HCT116 (cell line): ENCODE measurements at regions not wholly inside any gene's neighbourhood (a gene's known extent, or its start where the extent isn't known, plus 50 kb on each side); places are given as distances from the start of the nearest gene placed in this dataset.

Experiments used
- ATAC-seq: fragments of 200-7000 bp; cut with Tn5 transposase; 2 replicates; pipeline ENCODE4 v1.9.1; 2020; ENCODE audit warnings: mild to moderate bottlenecking, moderate library complexity
- BruUV-seq: library from RNA; stranded (reverse); fragments of 400-500 nt; replicated peaks from 2 replicates; lab custom pipeline; 2021; lab: Mats Ljungman, UMichigan
- CTCF ChIA-PET: fragments of 300-600 bp; sonication (Branson Sonifier 250); formaldehyde crosslinking; loops from one replicate; lab custom pipeline; 2021; ENCODE audit warnings: antibody characterized with exemption; lab: Charles Lee
- POLR2A ChIA-PET: fragments of 300-600, 350-600 bp; sonication (Branson Sonifier 250); formaldehyde crosslinking; loops from one replicate; lab custom pipeline; 2021; ENCODE audit warnings: antibody characterized with exemption; lab: Charles Lee
- RAD21 ChIA-PET, 2 experiments: fragments of 300-600 bp; sonication (Branson Sonifier 250); formaldehyde crosslinking; loops; one replicate each; lab custom pipeline; 2023; ENCODE audit warnings: low total read pairs in 2 of 2; ENCODE audit not compliant: uncharacterized antibody in 2 of 2, unreplicated experiment in 2 of 2, low non-redundant PET in 1 of 2; lab: Charles Lee
- DNase-seq: peaks from one replicate; pipeline ENCODE4 v3.0.0-alpha.2; 2010; ENCODE audit warnings: low read depth, low spot score
- H2AFZ ChIP-seq: fragments of 200-600 bp; shearing (Covaris generic), sonication (generic); 2 replicates; pipeline ENCODE4 v1.6.1; 2017; ENCODE audit warnings: low read depth, mixed run types, mixed read lengths, antibody characterized with exemption, low read length; ENCODE audit not compliant: poor library complexity, severe bottlenecking
- H3K27ac ChIP-seq: 2 replicates; pipeline ENCODE4 v1.5.1; 2012; ENCODE audit warnings: low read depth, low read length
- H3K27me3 ChIP-seq: fragments of 200-600 bp; sonication (generic); 2 replicates; pipeline ENCODE4 v1.6.1; 2016; ENCODE audit warnings: mixed run types, low read length, mixed read lengths; ENCODE audit not compliant: insufficient read depth
- H3K36me3 ChIP-seq, 2 experiments: fragments of 200-500 bp in 1 of 2; fragments of 200-600 bp in 1 of 2; sonication (Bioruptor generic) in 1 of 2; sonication (generic) in 1 of 2; 2 replicates each; pipeline versions ENCODE4 v1.5.1 to v1.6.1; 2014 to 2016; ENCODE audit warnings: low read length in 2 of 2, inconsistent platforms in 1 of 2, mixed read lengths in 1 of 2, mixed run types in 1 of 2; ENCODE audit not compliant: insufficient read depth in 2 of 2, control insufficient read depth in 1 of 2
- H3K4me1 ChIP-seq, 2 experiments: fragments of 200-600 bp in 1 of 2; sonication (generic) in 1 of 2; 2 replicates each; pipeline versions ENCODE4 v1.5.1 to v1.6.1; 2012 to 2017; ENCODE audit warnings: low read length in 2 of 2, inconsistent platforms in 1 of 2, mild to moderate bottlenecking in 1 of 2, mixed read lengths in 1 of 2, mixed run types in 1 of 2, moderate library complexity in 1 of 2; ENCODE audit not compliant: insufficient read depth in 2 of 2, control insufficient read depth in 1 of 2
- H3K4me2 ChIP-seq: fragments of 200-600 bp; sonication (generic); 2 replicates; pipeline ENCODE4 v1.6.1; 2017; ENCODE audit warnings: mixed run types, low read length, mixed read lengths
- H3K4me3 ChIP-seq, 2 experiments: fragments of 200-600 bp in 1 of 2; sonication (generic) in 1 of 2; replicated peaks in 1 of 2; 2 replicates each; pipeline ENCODE4 v1.5.1; 2011 to 2016; ENCODE audit warnings: low read length in 2 of 2, control low read depth in 1 of 2, low read depth in 1 of 2, mild to moderate bottlenecking in 1 of 2, mixed read lengths in 1 of 2, mixed run types in 1 of 2
- H3K79me2 ChIP-seq: fragments of 200-600 bp; sonication (generic); 2 replicates; pipeline ENCODE4 v1.6.1; 2017; ENCODE audit warnings: mild to moderate bottlenecking, mixed run types, low read length, moderate library complexity, mixed read lengths; ENCODE audit not compliant: insufficient read depth
- H3K9ac ChIP-seq: fragments of 200-600 bp; sonication (generic); 2 replicates; pipeline ENCODE4 v1.6.1; 2016; ENCODE audit warnings: low read length, mixed read lengths
- H3K9me2 ChIP-seq: fragments of 200-600 bp; sonication (generic), shearing (Covaris generic); 2 replicates; pipeline ENCODE4 v1.6.1; 2017; ENCODE audit warnings: mixed run types, mild to moderate bottlenecking, moderate library complexity; ENCODE audit not compliant: insufficient read depth
- H3K9me3 ChIP-seq, 2 experiments: fragments of 200-500 bp in 1 of 2; fragments of 200-600 bp in 1 of 2; sonication (Bioruptor generic) in 1 of 2; sonication (generic) in 1 of 2; 2 replicates each; pipeline ENCODE4 v1.6.1; 2014 to 2017; ENCODE audit warnings: low read length in 2 of 2, mixed read lengths in 2 of 2, inconsistent platforms in 1 of 2, low read depth in 1 of 2, mild to moderate bottlenecking in 1 of 2, mixed run types in 1 of 2, moderate library complexity in 1 of 2; ENCODE audit not compliant: control insufficient read depth in 1 of 2, insufficient read depth in 1 of 2
- H4K20me1 ChIP-seq: fragments of 200-600 bp; sonication (generic), shearing (Covaris generic); 2 replicates; pipeline ENCODE4 v1.6.1; 2017; ENCODE audit warnings: mixed run types, mild to moderate bottlenecking, moderate library complexity; ENCODE audit not compliant: insufficient read depth
- CBX3 ChIP-seq: IDR thresholded peaks from 2 replicates; pipeline ENCODE4 v1.6.1; 2012; ENCODE audit warnings: low read depth
- CEBPB ChIP-seq: IDR thresholded peaks from 2 replicates; pipeline ENCODE4 v1.6.1; 2012; ENCODE audit warnings: low read depth
- EGR1 ChIP-seq: IDR thresholded peaks from 2 replicates; pipeline ENCODE4 v1.6.1; 2012; ENCODE audit warnings: low read depth
- ELF1 ChIP-seq: IDR thresholded peaks from 2 replicates; pipeline ENCODE4 v1.6.1; 2012; ENCODE audit warnings: low read depth, borderline replicate concordance
- EZH2 ChIP-seq: fragments of 200-600 bp; sonication (generic); IDR thresholded peaks from 2 replicates; pipeline ENCODE4 v1.6.1; 2017; ENCODE audit warnings: antibody characterized with exemption, mixed run types
- MAX ChIP-seq: IDR thresholded peaks from 2 replicates; pipeline ENCODE4 v1.6.1; 2012
- POLR2AphosphoS5 ChIP-seq: IDR thresholded peaks from 2 replicates; pipeline ENCODE4 v1.6.1; 2011; ENCODE audit warnings: mild to moderate bottlenecking, low read depth, low read length, moderate library complexity
- SP1 ChIP-seq: IDR thresholded peaks from 2 replicates; pipeline ENCODE4 v1.6.1; 2012; ENCODE audit warnings: low read depth
- SRF ChIP-seq: IDR thresholded peaks from 2 replicates; pipeline ENCODE4 v1.6.1; 2012; ENCODE audit warnings: low read depth
- TCF7L2 ChIP-seq: IDR thresholded peaks from 2 replicates; pipeline ENCODE4 v1.7.0; 2011; ENCODE audit warnings: borderline replicate concordance, inconsistent platforms; ENCODE audit not compliant: insufficient read depth, insufficient read length; ENCODE audit errors: extremely low read depth
- YY1 ChIP-seq: IDR thresholded peaks from 2 replicates; pipeline ENCODE4 v1.6.1; 2011; ENCODE audit warnings: low read length, low read depth, moderate library complexity, mild to moderate bottlenecking; ENCODE audit not compliant: insufficient replicate concordance; ENCODE audit errors: extremely low read depth
- intact Hi-C: fragments of 100-400 bp; cut with micrococcal nuclease; formaldehyde crosslinking; loops from 2 replicates; pipeline ENCODE4 v1.10.0; 2022

DNA sequence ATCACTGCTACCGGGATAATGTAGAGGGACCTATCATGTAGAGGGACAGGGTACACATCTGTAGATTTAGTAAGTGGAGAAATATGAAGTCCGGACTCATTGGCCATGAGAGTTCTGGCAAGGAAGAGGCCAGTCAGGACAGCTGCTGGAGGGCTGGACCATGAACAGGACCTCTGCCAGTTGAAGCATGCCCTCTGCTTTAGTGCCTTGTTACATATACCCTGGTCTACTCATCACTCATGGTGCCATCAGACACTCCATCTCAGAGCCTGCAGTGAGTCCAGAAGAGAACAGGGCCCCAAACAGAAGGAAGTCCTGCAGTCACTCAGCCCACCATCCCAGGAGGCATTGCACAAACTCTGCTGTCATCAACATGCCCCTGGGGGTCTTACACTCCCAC, 54.7 kb upstream of the CA12 start:
- Histone ChIP-seq H3K27me3 (no peaks in the 10 kb centered on the region), H3K9ac (no peak overlapping the region), H3K4me1 (peaks cover 0 to 13% of the 10 kb centered on the region in 2 experiments; a peak in 1 of 4 replicates), H3K9me2 (no peaks in the 10 kb centered on the region), H3K4me2 (no peak overlapping the region), H3K9me3 (no peaks in the 10 kb centered on the region), H3K4me3 (no peak overlapping the region), H3K36me3 (no peaks in the 10 kb centered on the region), H2AFZ (no peak overlapping the region), H4K20me1 (no peaks in the 10 kb centered on the region)
- ATAC-seq = no peak
- CTCF ChIA-PET = interaction anchor here (1.3 kb wide), 1 partner anchor 163 kb away, joined by 3 read pairs; no protein-coding TSS in a partner anchor
- RAD21 ChIA-PET = no interaction called here
- BruUV-seq = no TSS peak
- intact Hi-C loops = no loop called here
- no peak for TF ChIP-seq TCF7L2
- TF ChIP-seq ELF1 = no peak
- TF ChIP-seq, all 23 proteins: peak for 0
- Histone ChIP-seq H3K27ac (no peak overlapping the region), H3K79me2 (no peaks in the 10 kb centered on the region)
- POLR2A ChIA-PET = no interaction called here
- no peak for DNase-seq

DNA sequence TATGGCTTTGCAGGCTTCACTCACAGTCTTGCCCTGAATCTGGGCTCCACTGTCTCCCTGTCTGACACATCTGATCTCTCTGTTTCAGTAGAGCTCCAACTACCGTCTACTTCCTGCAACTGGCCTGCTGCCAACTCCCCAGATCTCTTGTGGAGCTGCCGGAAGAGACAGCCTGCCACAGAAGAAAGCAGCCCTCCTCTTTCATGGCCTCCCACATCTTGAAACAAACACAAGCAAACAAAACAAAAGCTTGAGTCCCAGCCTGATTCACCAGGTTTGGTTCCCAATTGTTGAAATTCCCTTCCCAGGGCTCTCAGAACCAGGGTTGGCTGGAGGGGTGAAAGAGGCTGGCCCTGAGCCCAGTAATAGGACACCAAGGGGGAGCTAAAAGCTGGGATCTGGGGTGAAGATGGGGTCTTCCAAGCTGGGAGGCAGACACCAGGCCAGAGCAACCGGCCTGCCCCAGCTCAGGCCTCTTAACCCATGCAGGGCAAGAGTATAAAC, 55.3 kb upstream of the CA12 start:
- Histone ChIP-seq H3K9me3 (no peaks in the 10 kb centered on the region), H3K27me3 (no peaks in the 10 kb centered on the region), H2AFZ (no peak overlapping the region), H3K9ac (no peak overlapping the region), H3K4me1 (peaks cover 0 to 13% of the 10 kb centered on the region in 2 experiments; a peak in 1 of 4 replicates), H3K36me3 (no peaks in the 10 kb centered on the region), H3K9me2 (no peaks in the 10 kb centered on the region), H3K79me2 (no peaks in the 10 kb centered on the region), H3K27ac (no peak overlapping the region), H3K4me3 (no peak overlapping the region), H3K4me2 (no peak overlapping the region), H4K20me1 (no peaks in the 10 kb centered on the region)
- no peak for TF ChIP-seq SP1
- no peak for TF ChIP-seq CEBPB
- TF ChIP-seq CBX3 = no peak
- no peak for TF ChIP-seq MAX
- no peak for TF ChIP-seq EGR1
- no peak for TF ChIP-seq SRF
- no peak for TF ChIP-seq EZH2
- TF ChIP-seq YY1 = no peak
- TF ChIP-seq POLR2AphosphoS5 = no peak
- no TSS peak for BruUV-seq
- DNase-seq (no peak), ATAC-seq (no peak)
- POLR2A ChIA-PET = interaction anchor here (1.1 kb wide), 1 partner anchor 10 kb away, joined by 5 read pairs; no protein-coding TSS in a partner anchor
- intact Hi-C loops = no loop called here
- RAD21 ChIA-PET = no interaction called here
- CTCF ChIA-PET = interaction anchor here (1.3 kb wide), 1 partner anchor 163 kb away, joined by 3 read pairs; no protein-coding TSS in a partner anchor
